IPS DF 19.7 (cell line): ENCODE measurements at regions not wholly inside any gene's neighbourhood (a gene's known extent, or its start where the extent isn't known, plus 50 kb on each side); places are given as distances from the start of the nearest gene placed in this dataset.
"Not testable (repeated sequence)": the region's sequence is repeated elsewhere in the genome, so short reads cannot be mapped to it uniquely, and the experiment has no call there.

Experiments
- DNase-seq: peaks from one replicate; pipeline ENCODE4 v3.0.0-alpha.2; 2013; ENCODE audit warnings: low read depth, low spot score

DNA sequence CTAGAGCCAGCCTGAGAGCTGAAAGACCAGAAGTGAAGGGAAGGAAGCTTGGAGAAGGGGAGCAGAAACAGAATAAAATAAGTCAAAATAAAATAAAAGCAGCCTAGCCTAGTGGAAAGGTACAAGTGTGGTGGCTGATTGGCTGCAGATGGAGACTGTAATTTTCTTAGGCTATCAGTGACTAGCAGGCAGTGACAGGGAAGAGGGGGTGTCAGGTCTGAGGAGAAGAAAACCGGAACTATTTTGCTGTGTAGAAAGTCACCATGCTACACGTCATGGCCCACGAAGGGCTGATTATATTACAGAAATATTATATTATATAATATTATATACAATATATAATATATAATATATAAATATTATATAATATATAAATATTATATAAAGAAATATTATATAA, 98.1 kb upstream of the TAF11L2 start:
- DNase-seq = no peak

- DNase-seq = peak; percentile 17
These were observed 97.1 kb upstream of the TAF11L2 start for GRCh38 chr5:17400724-17401469.

- DNase-seq = peak; percentile 57
These were observed 96.4 kb upstream of the TAF11L2 start for GRCh38 chr5:17401470-17402288.

DNA sequence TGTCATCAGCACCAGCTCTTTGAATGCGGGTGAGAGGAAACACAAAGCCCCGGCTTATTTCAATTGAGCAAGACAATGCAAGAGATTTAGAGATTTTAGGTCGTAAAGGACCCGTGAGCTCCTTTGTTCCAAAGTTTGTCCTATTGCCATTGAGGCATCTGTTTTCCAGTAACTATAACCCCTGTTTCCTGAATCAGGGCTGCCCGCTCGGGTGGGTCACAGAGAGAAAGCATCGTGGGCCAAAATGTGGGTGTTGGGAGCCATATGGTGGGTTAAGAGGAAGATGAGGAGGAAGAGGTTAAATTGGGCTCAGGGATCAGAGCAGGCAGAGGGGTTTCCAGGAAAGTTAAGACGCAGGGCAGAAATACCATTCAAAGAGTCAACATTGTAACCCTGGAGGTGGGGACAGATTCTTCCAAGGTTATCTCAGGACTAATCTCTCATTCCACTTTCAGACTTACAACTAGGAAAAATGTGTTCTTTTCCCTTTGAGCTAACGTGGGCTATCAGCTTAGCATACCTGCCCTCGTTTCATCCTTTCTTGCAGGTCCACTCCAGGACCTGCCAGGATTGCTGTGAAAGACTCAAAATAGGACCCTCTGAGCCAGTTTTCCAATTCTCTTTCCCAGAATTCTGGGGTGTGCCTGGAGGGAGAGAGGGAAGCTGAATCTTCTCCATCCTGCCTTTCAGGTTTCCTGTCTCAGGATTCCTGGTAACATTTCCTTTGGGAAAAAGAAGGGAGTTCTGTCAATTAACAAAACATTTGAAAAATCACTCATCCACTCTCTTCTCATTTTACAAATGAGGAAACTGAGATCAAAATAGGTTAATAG, 95.5 kb upstream of the TAF11L2 start:
- DNase-seq = no peak

- DNase-seq = no peak
These were observed 94.1 kb upstream of the TAF11L2 start for GRCh38 chr5:17403695-17404490.

DNA sequence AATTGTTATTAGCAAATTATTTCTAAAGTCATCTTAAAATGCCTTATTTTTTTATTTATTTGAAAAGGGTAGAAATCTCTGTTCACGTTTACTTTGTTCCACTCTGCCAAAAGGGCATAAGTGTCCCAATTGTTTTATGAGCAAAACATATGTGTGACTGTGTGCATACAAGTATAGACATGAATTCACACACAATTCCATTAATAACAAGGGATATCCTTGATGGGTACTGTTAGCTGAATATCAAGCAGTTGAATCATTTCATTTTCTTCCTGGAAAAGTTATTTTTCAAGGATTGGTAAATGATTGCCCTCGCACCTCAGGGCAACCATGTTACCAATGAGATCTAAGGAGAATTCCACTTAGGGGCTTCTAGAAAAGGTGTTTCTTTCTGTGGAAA, 92.1 kb upstream of the TAF11L2 start:
- no peak for DNase-seq

GRCh38 chr5:17406423-17406838, 91.6 kb upstream of the TAF11L2 start:
- DNase-seq = no peak

DNA sequence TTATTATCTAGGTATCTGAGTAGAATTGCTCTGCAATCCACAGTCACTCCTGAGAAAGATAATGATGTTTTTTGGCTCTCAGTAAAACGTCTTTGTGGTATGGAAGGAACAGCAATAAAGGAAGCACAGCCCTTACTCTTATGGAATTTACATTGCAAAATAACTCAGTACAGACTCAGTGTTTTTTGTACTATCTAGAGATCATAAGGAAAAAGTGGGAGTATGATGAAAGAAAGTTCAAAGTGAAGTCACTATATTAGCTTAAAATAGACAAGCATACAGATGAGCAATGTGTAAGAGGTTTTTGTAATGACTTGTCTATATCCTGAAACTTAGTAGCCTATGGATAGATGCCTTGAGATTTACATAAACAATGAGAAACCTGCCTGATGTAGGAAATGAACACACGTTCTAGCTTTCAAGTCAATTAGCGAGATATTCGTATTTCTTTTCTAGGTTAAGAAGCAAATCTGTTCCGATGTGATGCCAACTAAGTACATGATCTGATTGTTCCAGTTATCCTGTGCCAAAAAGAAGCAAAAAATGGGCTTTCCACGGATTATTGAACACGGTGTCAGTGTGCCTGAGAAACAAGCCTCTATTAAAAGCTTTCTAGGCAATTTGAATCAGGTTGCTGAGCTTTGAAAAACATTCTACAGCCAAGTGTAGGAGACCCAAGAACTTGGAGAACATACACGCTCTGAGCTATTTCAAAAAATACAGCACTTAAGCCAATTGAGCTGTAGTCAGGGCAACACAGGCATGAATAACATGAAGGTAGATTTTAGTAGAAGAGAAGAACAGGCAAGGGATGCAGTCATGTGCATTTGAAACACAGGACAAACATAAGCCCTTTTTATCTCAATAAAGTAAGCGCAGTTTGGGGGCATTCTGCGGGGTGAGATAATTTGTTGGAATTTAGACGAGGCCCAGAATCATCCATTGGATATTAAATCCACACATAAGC, 86.3 kb upstream of the TAF11L2 start:
- no peak for DNase-seq

DNA sequence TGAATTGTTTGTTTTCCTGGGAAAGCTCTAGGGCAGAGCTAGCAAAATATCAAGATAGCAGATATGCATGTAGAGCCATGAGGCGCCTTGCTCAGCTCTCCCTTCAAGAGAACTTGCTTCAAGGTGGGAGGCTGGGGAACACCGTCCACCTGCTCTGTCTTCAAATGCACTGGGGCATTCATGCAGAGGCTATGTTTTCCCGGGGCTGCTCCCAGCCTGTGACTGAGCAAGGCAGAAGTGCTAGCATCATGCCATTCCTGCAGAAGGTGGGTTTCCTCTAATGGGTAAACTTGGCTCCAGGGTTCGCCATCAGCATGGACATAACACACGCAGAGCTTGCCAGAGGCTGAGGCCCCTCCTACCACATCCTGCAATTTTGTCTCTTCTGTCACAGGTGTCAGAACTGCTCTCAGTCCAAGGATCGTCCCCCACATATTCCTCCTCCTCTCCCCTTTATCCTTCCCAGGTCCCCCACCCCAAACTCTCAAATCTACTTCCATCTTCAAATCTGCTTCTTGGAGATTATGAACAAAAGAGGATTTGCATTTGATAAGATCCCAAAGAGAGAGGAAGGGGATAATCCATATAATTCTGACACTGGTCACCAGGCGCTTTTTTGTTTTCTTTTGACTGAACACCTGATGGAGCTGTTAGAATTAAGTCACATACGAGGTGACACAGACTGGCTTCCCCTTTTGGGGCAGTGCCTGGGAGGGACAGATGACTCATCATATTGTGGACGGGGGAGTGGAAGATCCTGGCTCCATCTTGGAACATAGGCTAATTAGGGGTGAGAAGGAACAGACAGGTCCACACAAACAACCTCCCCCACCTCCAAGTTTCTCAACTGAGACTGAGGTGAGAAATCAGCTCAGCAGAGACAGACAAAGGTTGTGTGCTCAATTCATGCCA, 85.0 kb upstream of the TAF11L2 start:
- DNase-seq = no peak

DNA sequence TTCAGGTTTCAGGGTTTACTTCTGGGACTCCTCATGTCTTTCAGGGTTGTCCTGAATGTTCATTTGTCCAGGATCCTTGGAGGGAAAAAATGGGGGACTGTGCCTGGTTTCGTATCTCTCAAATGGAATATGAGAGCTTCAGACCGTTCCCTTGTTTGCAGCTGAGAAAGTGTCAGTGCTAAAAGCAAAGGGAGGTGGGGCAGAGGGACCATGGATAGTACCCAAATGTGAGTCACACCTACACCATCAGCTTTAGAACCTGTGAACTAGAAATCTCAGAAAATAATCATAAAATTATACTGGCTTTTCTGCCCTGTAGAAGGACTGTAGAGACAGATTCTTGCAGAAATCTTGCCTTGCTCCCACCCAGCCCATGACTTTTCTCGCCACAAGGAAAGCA, 84.3 kb upstream of the TAF11L2 start:
- DNase-seq = no peak

GRCh38 chr5:17415321-17415758, 82.7 kb upstream of the TAF11L2 start:
- peak; percentile 48 for DNase-seq

DNA sequence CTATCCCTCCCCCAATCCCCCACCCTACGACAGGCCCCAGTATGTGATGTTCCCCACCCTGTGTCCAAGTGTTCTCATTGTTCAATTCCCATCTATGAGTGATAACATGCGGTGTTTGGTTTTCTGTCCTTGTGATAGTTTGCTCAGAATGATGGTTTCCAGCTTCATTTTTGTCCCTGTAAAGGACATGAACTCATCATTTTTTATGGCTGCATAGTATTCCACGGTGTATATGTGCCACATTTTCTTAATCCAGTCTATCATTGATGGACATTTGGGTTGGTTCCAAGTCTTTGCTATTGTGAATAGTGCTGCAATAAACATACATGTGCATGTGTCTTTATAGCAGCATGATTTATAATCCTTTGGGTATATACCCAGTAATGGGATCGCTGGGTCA, 81.7 kb upstream of the TAF11L2 start:
- DNase-seq = not testable (repeated sequence)

- DNase-seq = no peak
These were observed 73.4 kb upstream of the TAF11L2 start for GRCh38 chr5:17424674-17425073.

GRCh38 chr5:17425385-17426070, 72.5 kb upstream of the TAF11L2 start:
- DNase-seq = no peak

GRCh38 chr5:17426104-17426749, 71.8 kb upstream of the TAF11L2 start:
- no peak for DNase-seq

DNA sequence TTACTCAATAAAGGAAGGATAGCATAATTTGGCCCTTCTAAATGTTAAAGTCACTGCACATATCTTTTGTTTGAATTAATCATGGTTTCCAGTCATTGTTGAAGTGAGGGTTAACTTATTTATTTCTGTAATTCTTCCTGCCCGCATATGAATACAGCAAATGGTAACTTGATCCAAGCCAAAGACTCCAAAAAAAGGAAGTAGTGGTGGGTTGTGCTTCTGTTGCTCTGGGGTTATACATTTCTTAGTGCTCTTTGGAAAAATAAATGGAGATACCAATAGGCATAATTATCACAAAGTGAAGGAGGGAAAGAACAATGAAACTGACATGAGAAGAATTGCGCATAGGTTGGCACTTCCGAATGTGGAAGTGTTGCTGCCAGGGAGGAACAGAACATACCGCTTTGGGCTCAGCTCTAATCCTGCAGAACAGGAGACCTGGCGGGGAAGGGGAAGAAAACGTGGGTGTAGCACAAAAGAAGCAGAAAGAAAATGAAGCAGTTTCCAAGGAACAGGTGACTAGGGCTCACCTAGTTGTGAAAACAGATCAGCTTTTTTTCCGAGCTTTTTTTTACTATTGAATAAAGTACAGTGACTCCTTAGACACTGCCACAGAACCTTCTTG, 69.7 kb upstream of the TAF11L2 start:
- no peak for DNase-seq

GRCh38 chr5:17429353-17429752, 68.7 kb upstream of the TAF11L2 start:
- no peak for DNase-seq
